C4-2B (cell line): ENCODE measurements at regions not wholly inside any gene's neighbourhood (a gene's known extent, or its start where the extent isn't known, plus 50 kb on each side); places are given as distances from the start of the nearest gene placed in this dataset.

Experiments
- H3K27ac ChIP-seq: fragments of 450-650 bp; 2 replicates; pipeline ENCODE4 v1.5.1; 2017
- ZFX ChIP-seq: fragments of 450-650 bp; IDR thresholded peaks from 2 replicates; pipeline ENCODE4 v1.6.1; 2017
- TF ChIP-seq, protein P1 (sequence below): fragments of 450-650 bp; conservative IDR thresholded peaks from 2 replicates; pipeline ENCODE4 v1.5.1; 2017; ENCODE audit warnings: mild to moderate bottlenecking

DNA sequence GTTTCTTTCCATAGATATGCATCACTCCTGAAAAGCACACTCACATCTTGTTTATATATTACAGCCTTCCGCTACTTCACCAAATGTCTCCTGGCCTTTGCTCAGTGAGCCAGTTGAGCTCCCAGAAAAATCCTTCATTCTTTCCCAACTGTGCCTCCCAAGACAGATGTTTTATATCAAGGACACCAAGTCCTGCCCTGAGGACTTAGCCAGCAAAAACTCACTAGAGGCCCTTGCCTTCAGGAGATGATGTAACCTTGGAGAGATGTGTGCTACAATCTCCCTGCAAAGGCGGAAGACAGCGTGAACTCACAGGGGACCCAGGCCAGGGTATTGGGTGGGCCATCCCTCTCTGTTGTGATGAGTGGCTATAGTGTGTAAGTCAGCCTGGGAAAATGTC is 86.1 kb upstream of the CTAGE1 start:
- TF ChIP-seq ZFX, result no peak
- TF ChIP-seq, protein P1, sequence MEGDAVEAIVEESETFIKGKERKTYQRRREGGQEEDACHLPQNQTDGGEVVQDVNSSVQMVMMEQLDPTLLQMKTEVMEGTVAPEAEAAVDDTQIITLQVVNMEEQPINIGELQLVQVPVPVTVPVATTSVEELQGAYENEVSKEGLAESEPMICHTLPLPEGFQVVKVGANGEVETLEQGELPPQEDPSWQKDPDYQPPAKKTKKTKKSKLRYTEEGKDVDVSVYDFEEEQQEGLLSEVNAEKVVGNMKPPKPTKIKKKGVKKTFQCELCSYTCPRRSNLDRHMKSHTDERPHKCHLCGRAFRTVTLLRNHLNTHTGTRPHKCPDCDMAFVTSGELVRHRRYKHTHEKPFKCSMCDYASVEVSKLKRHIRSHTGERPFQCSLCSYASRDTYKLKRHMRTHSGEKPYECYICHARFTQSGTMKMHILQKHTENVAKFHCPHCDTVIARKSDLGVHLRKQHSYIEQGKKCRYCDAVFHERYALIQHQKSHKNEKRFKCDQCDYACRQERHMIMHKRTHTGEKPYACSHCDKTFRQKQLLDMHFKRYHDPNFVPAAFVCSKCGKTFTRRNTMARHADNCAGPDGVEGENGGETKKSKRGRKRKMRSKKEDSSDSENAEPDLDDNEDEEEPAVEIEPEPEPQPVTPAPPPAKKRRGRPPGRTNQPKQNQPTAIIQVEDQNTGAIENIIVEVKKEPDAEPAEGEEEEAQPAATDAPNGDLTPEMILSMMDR, result no peak
- H3K27ac ChIP-seq, result no peak overlapping the region

GRCh38 chr18:22504251-22505030 is 86.7 kb upstream of the CTAGE1 start:
- TF ChIP-seq ZFX, result no peak
- TF ChIP-seq, protein P1, result no peak
- H3K27ac ChIP-seq, result no peak overlapping the region

DNA sequence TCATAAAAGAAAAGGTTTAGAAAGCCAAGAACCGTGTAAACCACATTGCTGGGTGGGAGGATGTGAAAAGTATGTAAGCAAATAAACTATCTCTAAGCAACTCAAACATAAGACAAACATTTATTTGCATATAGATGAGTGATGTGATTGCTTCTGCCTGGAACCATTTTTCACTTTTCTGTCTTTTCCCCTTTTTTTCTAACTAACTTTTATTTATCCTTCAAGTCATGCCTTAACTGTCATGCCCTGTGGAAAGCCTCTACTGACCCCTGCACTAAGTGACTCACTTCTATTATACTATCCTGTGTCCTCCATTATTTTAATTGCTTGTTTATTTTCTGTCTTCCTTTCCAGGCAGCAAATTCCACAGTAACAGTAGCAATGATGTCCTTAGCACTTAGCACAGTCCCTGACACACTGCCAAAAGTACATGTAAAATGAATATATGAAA is 87.5 kb upstream of the CTAGE1 start:
- H3K27ac ChIP-seq, result no peak overlapping the region
- no peak for TF ChIP-seq ZFX
- TF ChIP-seq, protein P1, result no peak

DNA sequence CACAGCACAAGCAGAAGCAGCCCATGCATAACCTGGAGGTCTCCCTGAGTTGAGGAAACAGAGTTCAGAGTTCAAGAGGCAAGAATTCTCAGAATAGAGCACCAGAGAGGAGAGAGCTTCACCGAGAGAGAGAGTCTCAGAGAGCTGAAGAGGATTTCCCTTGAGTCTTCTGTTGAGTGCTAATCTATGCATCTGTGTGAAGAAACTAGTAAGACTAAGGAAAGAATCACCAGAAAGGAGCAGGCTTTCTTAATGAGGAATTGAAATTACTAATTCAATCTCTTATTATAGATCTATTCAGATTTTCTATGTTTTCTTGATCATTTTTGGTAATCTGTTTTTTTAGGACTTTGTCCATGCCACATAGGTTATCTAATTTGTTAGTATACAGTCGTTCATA is 89.3 kb upstream of the CTAGE1 start:
- no peak overlapping the region for H3K27ac ChIP-seq
- TF ChIP-seq, protein P1, result no peak
- no peak for TF ChIP-seq ZFX

DNA sequence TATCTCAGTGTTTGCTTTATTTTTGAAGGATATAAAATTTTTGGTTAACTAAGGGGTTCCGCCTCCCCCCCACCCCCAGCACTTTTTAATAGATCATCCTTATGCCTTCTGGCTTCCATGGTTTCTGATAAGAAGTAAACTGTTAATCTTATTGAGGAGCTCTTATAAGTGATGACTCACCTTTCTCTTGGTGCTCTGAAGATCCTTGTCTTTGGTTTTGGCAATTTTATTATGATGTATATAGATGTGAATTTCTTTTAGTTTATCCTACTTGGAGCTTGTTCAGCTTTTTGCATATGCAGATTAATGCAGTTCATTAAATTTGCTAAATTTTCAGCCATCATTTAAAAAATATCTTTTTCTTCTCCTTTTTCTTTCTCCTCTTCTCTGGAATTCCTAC is 91.7 kb upstream of the CTAGE1 start:
- TF ChIP-seq, protein P1, result no peak
- TF ChIP-seq ZFX, result no peak
- H3K27ac ChIP-seq, result no peak overlapping the region

- no peak for TF ChIP-seq ZFX
- TF ChIP-seq, protein P1, result no peak
- H3K27ac ChIP-seq, result no peak overlapping the region
These were observed 93.0 kb upstream of the CTAGE1 start for GRCh38 chr18:22510697-22511096.

GRCh38 chr18:22513721-22514481 is 96.2 kb upstream of the CTAGE1 start:
- TF ChIP-seq ZFX, result no peak
- TF ChIP-seq, protein P1, result no peak
- H3K27ac ChIP-seq, result no peak overlapping the region
